ENCODE measurements at regions not wholly inside any gene's neighbourhood (a gene's known extent, or its start where the extent isn't known, plus 50 kb on each side); places are given as distances from the start of the nearest gene placed in this dataset.

GRCh38 chr1:14375226-14375625 lies 223.3 kb upstream of the KAZN start:
- Histone ChIP-seq H4K20me1 (ENCODE audit: insufficient read depth, low read length) (no peaks in the 10 kb centered on the region), H3K9ac (ENCODE audit: insufficient read depth, low read depth, low read length) (no peak overlapping the region), H3K27ac (ENCODE audit: extremely low read length, insufficient read depth, low read length) (no peak overlapping the region), H3K4me1 (ENCODE audit: insufficient read depth, low read length) (no peaks in the 10 kb centered on the region), H3K4me3 (replicated peaks in 1 of 3; ENCODE audit: insufficient read depth in 1 of 3, low read depth in 2 of 3, low read length in 3 of 3) (no peak overlapping the region), H3K36me3 (replicated peaks in 1 of 2; ENCODE audit: control insufficient read depth in 1 of 2, insufficient read depth in 2 of 2, low read length in 2 of 2) (no peaks in the 10 kb centered on the region), H2AFZ (ENCODE audit: low read length) (no peak overlapping the region), H3K79me2 (ENCODE audit: insufficient read depth, low read length) (no peaks in the 10 kb centered on the region), H3K9me3 (ENCODE audit: low read length) (peaks cover 7% of the 10 kb centered on the region), H3K27me3 (ENCODE audit: control insufficient read depth in 1 of 2, insufficient read depth in 2 of 2, low read length in 2 of 2) (no peaks in the 10 kb centered on the region), H3K4me2 (ENCODE audit: low read depth, low read length) (no peak overlapping the region)
- in situ Hi-C loops (cut with HindIII; ENCODE audit: extremely low pct_ligation_motif_present, low pct_unique_long_range_greater_than_20kb) (no loop called here), intact Hi-C loops (cut with micrococcal nuclease; ENCODE audit: unreplicated experiment) (no loop called here)
- ChIA-PET POLR2A (no interaction called here), CTCF (ENCODE audit: low intra/inter-chr PET ratio, low total read pairs) (no interaction called here)
- WGBS (ENCODE audit: low lambda C conversion rate), result 43% methylated on average over 3 of the region's 5 CpGs
- FAIRE-seq (no peak), ATAC-seq (no peak), DNase-seq (ENCODE audit: low spot score) (no peak)
- no TSS peak for BruUV-seq (replicated peaks)
- TF ChIP-seq CBFB (CRISPR knock-in tag; IDR thresholded peaks at IDR 0.05) (no peak), NCOA1 (CRISPR knock-in tag; IDR thresholded peaks at IDR 0.05) (no peak), ZNF672 (CRISPR knock-in tag; IDR thresholded peaks at IDR 0.05) (no peak), GFI1 (CRISPR knock-in tag; IDR thresholded peaks at IDR 0.05; ENCODE audit: borderline replicate concordance) (no peak), ZNF496 (CRISPR knock-in tag; IDR thresholded peaks at IDR 0.05; ENCODE audit: insufficient replicate concordance) (no peak), NFYC (CRISPR knock-in tag; IDR thresholded peaks at IDR 0.05) (no peak), CBX2 (IDR thresholded peaks at IDR 0.05; ENCODE audit: low read depth, low read length) (no peak), CBX2 (CRISPR knock-in tag; IDR thresholded peaks at IDR 0.05; ENCODE audit: low read depth) (no peak), ZNF816 (CRISPR knock-in tag; IDR thresholded peaks at IDR 0.05; ENCODE audit: borderline replicate concordance) (no peak), SOX5 (CRISPR knock-in tag; IDR thresholded peaks at IDR 0.05; ENCODE audit: borderline replicate concordance) (no peak), ZMAT5 (CRISPR knock-in tag; IDR thresholded peaks at IDR 0.05; ENCODE audit: borderline replicate concordance, low read depth) (no peak), ZNF766 (CRISPR knock-in tag; IDR thresholded peaks at IDR 0.05; ENCODE audit: borderline replicate concordance) (no peak), ZNF75D (CRISPR knock-in tag; IDR thresholded peaks at IDR 0.05; ENCODE audit: borderline replicate concordance) (no peak)
- TF ChIP-seq, protein P1, sequence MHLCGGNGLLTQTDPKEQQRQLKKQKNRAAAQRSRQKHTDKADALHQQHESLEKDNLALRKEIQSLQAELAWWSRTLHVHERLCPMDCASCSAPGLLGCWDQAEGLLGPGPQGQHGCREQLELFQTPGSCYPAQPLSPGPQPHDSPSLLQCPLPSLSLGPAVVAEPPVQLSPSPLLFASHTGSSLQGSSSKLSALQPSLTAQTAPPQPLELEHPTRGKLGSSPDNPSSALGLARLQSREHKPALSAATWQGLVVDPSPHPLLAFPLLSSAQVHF (CRISPR knock-in tag; IDR thresholded peaks at IDR 0.05), result no peak
- TF ChIP-seq, protein P2, sequence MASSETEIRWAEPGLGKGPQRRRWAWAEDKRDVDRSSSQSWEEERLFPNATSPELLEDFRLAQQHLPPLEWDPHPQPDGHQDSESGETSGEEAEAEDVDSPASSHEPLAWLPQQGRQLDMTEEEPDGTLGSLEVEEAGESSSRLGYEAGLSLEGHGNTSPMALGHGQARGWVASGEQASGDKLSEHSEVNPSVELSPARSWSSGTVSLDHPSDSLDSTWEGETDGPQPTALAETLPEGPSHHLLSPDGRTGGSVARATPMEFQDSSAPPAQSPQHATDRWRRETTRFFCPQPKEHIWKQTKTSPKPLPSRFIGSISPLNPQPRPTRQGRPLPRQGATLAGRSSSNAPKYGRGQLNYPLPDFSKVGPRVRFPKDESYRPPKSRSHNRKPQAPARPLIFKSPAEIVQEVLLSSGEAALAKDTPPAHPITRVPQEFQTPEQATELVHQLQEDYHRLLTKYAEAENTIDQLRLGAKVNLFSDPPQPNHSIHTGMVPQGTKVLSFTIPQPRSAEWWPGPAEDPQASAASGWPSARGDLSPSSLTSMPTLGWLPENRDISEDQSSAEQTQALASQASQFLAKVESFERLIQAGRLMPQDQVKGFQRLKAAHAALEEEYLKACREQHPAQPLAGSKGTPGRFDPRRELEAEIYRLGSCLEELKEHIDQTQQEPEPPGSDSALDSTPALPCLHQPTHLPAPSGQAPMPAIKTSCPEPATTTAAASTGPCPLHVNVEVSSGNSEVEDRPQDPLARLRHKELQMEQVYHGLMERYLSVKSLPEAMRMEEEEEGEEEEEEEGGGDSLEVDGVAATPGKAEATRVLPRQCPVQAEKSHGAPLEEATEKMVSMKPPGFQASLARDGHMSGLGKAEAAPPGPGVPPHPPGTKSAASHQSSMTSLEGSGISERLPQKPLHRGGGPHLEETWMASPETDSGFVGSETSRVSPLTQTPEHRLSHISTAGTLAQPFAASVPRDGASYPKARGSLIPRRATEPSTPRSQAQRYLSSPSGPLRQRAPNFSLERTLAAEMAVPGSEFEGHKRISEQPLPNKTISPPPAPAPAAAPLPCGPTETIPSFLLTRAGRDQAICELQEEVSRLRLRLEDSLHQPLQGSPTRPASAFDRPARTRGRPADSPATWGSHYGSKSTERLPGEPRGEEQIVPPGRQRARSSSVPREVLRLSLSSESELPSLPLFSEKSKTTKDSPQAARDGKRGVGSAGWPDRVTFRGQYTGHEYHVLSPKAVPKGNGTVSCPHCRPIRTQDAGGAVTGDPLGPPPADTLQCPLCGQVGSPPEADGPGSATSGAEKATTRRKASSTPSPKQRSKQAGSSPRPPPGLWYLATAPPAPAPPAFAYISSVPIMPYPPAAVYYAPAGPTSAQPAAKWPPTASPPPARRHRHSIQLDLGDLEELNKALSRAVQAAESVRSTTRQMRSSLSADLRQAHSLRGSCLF (CRISPR knock-in tag; IDR thresholded peaks at IDR 0.05; ENCODE audit: borderline replicate concordance), result no peak
- TF ChIP-seq, protein P3, sequence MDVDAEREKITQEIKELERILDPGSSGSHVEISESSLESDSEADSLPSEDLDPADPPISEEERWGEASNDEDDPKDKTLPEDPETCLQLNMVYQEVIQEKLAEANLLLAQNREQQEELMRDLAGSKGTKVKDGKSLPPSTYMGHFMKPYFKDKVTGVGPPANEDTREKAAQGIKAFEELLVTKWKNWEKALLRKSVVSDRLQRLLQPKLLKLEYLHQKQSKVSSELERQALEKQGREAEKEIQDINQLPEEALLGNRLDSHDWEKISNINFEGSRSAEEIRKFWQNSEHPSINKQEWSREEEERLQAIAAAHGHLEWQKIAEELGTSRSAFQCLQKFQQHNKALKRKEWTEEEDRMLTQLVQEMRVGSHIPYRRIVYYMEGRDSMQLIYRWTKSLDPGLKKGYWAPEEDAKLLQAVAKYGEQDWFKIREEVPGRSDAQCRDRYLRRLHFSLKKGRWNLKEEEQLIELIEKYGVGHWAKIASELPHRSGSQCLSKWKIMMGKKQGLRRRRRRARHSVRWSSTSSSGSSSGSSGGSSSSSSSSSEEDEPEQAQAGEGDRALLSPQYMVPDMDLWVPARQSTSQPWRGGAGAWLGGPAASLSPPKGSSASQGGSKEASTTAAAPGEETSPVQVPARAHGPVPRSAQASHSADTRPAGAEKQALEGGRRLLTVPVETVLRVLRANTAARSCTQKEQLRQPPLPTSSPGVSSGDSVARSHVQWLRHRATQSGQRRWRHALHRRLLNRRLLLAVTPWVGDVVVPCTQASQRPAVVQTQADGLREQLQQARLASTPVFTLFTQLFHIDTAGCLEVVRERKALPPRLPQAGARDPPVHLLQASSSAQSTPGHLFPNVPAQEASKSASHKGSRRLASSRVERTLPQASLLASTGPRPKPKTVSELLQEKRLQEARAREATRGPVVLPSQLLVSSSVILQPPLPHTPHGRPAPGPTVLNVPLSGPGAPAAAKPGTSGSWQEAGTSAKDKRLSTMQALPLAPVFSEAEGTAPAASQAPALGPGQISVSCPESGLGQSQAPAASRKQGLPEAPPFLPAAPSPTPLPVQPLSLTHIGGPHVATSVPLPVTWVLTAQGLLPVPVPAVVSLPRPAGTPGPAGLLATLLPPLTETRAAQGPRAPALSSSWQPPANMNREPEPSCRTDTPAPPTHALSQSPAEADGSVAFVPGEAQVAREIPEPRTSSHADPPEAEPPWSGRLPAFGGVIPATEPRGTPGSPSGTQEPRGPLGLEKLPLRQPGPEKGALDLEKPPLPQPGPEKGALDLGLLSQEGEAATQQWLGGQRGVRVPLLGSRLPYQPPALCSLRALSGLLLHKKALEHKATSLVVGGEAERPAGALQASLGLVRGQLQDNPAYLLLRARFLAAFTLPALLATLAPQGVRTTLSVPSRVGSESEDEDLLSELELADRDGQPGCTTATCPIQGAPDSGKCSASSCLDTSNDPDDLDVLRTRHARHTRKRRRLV (CRISPR knock-in tag; IDR thresholded peaks at IDR 0.05), result no peak
